ENCODE measurements at regions not wholly inside any gene's neighbourhood (a gene's known extent, or its start where the extent isn't known, plus 50 kb on each side); places are given as distances from the start of the nearest gene placed in this dataset.

GRCh38 chr22:27616033-27616432 is 185.5 kb downstream of the MN1 start:
- WGBS, 2 donors (ENCODE audit: extremely low coverage in 2 of 2, insufficient read length in 2 of 2, insufficient replicate concordance in 1 of 2), result no CpG with 5 or more reads among the region's 3 CpGs
- Histone ChIP-seq H2BK12ac (ENCODE audit: low read length) (no peak overlapping the region), H3K79me1 (ENCODE audit: low read depth, low read length) (no peaks in the 10 kb centered on the region), H3K9me3 (replicated peaks in 1 of 2; ENCODE audit: control insufficient read depth in 2 of 2, insufficient read depth in 1 of 2, low read depth in 1 of 2, low read length in 2 of 2) (peaks cover 5 to 8% of the 10 kb centered on the region in 2 donors), H3K27me3 (ENCODE audit: control insufficient read depth in 3 of 3, insufficient read depth in 3 of 3, low read depth in 1 of 3, low read length in 3 of 3) (peaks cover 0 to 3% (median 0%) of the 10 kb centered on the region in 3 experiments), H4K8ac (ENCODE audit: low read depth, low read length) (no peak overlapping the region), H3K4me1 (ENCODE audit: control insufficient read depth in 2 of 2, insufficient read depth in 1 of 2, low read depth in 1 of 2, low read length in 2 of 2) (peaks cover 19% of the 10 kb centered on the region in 2 donors), H2BK15ac (ENCODE audit: low read length) (no peak overlapping the region), H3K23ac (ENCODE audit: low read depth, low read length, poor library complexity) (no peak overlapping the region), H2AFZ (ENCODE audit: low read length) (no peak overlapping the region), H2BK5ac (ENCODE audit: low read length) (no peak overlapping the region), H3K9ac (ENCODE audit: low read depth, low read length, poor library complexity) (no peak overlapping the region), H3K4ac (ENCODE audit: low read length) (no peak overlapping the region), H4K91ac (ENCODE audit: low read depth, low read length, poor library complexity) (no peak overlapping the region), H3K18ac (ENCODE audit: low read length) (no peak overlapping the region), H3K27ac (replicated peaks; ENCODE audit: low read length) (no peak overlapping the region), H3K4me2 (ENCODE audit: insufficient read depth, low read length, poor library complexity, severe bottlenecking) (no peak overlapping the region), H3K36me3 (replicated peaks in 1 of 2; ENCODE audit: control insufficient read depth in 2 of 2, insufficient read depth in 2 of 2, low read length in 2 of 2) (no peaks in the 10 kb centered on the region), H3K14ac (ENCODE audit: low read length) (no peak overlapping the region), H2AK5ac (ENCODE audit: low read depth, low read length) (no peak overlapping the region), H3K4me3 (ENCODE audit: low read length in 2 of 2) (no peak overlapping the region), H2BK120ac (ENCODE audit: low read depth, low read length) (no peak overlapping the region)
- no peak for DNase-seq (ENCODE audit: low spot score)

DNA sequence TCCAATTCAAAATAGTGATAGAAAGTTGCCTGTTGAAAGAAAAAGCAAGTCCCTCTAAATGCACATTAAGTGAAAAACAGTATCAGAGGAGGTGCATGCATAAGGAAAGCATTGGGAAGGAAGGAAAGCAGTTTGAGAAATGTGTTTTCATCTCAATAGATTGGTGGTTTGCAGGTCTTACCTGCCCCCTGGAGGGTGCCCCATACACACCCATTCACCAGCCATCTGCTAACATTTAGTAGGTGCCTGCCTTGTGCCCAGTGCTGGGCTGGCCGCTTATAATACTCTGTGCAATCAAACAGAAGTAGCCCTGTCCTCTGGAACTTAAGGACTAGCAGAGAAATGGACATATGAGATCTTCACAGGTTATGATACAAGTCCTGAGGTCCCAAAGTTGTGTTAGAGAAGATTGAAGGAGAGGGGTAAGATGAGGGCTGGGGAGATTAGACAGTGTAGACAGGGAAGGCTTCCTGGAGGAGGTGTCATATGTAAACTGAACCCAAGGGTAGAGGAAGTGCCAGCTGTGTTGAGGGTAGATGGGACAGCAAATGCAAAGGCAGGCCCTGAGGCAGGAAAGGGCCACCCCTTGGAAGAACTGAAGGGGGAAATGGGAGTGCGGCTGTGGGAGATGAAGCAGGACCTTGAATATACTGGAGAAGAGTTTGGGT is 184.2 kb downstream of the MN1 start:
- DNase-seq (ENCODE audit: low spot score), result no peak
- WGBS, 2 donors (ENCODE audit: extremely low coverage in 2 of 2, insufficient read length in 2 of 2, insufficient replicate concordance in 1 of 2), result no CpG with 5 or more reads among the region's 2 CpGs
- Histone ChIP-seq H3K36me3 (replicated peaks in 1 of 2; ENCODE audit: control insufficient read depth in 2 of 2, insufficient read depth in 2 of 2, low read length in 2 of 2) (no peaks in the 10 kb centered on the region), H3K4ac (ENCODE audit: low read length) (no peak overlapping the region), H4K91ac (ENCODE audit: low read depth, low read length, poor library complexity) (no peak overlapping the region), H3K27me3 (ENCODE audit: control insufficient read depth in 3 of 3, insufficient read depth in 3 of 3, low read depth in 1 of 3, low read length in 3 of 3) (peaks cover 0 to 3% (median 0%) of the 10 kb centered on the region in 3 experiments), H3K79me1 (ENCODE audit: low read depth, low read length) (no peaks in the 10 kb centered on the region), H2BK12ac (ENCODE audit: low read length) (no peak overlapping the region), H2BK120ac (ENCODE audit: low read depth, low read length) (no peak overlapping the region), H2AK5ac (ENCODE audit: low read depth, low read length) (no peak overlapping the region), H3K18ac (ENCODE audit: low read length) (no peak overlapping the region), H3K9me3 (replicated peaks in 1 of 2; ENCODE audit: control insufficient read depth in 2 of 2, insufficient read depth in 1 of 2, low read depth in 1 of 2, low read length in 2 of 2) (peaks cover 5 to 8% of the 10 kb centered on the region in 2 donors), H4K8ac (ENCODE audit: low read depth, low read length) (no peak overlapping the region), H3K4me2 (ENCODE audit: insufficient read depth, low read length, poor library complexity, severe bottlenecking) (no peak overlapping the region), H3K4me3 (ENCODE audit: low read length in 2 of 2) (no peak overlapping the region), H2BK15ac (ENCODE audit: low read length) (no peak overlapping the region), H3K14ac (ENCODE audit: low read length) (peak overlapping the region; percentile 9), H3K23ac (ENCODE audit: low read depth, low read length, poor library complexity) (no peak overlapping the region), H2BK5ac (ENCODE audit: low read length) (no peak overlapping the region), H3K9ac (ENCODE audit: low read depth, low read length, poor library complexity) (no peak overlapping the region), H3K4me1 (ENCODE audit: control insufficient read depth in 2 of 2, insufficient read depth in 1 of 2, low read depth in 1 of 2, low read length in 2 of 2) (peaks cover 8 to 10% of the 10 kb centered on the region in 2 donors), H3K27ac (replicated peaks; ENCODE audit: low read length) (no peak overlapping the region), H2AFZ (ENCODE audit: low read length) (no peak overlapping the region)

GRCh38 chr22:27620367-27621154 is 181.0 kb downstream of the MN1 start:
- H3K14ac ChIP-seq (ENCODE audit: low read length), result no peak overlapping the region
- H3K27ac ChIP-seq (replicated peaks; ENCODE audit: low read length), result no peak overlapping the region
- no peaks in the 10 kb centered on the region for H3K27me3 ChIP-seq (ENCODE audit: control insufficient read depth in 3 of 3, insufficient read depth in 3 of 3, low read depth in 1 of 3, low read length in 3 of 3)
- no peak overlapping the region for H3K4me3 ChIP-seq (ENCODE audit: low read length in 2 of 2)
- no peak overlapping the region for H2BK120ac ChIP-seq (ENCODE audit: low read depth, low read length)
- H3K79me1 ChIP-seq (ENCODE audit: low read depth, low read length), result no peaks in the 10 kb centered on the region
- WGBS, 2 donors (ENCODE audit: extremely low coverage in 2 of 2, insufficient read length in 2 of 2, insufficient replicate concordance in 1 of 2), result no CpG with 5 or more reads among the region's 15 CpGs
- H3K9me3 ChIP-seq (replicated peaks in 1 of 2; ENCODE audit: control insufficient read depth in 2 of 2, insufficient read depth in 1 of 2, low read depth in 1 of 2, low read length in 2 of 2), result peaks cover 2 to 8% of the 10 kb centered on the region in 2 donors
- no peaks in the 10 kb centered on the region for H3K36me3 ChIP-seq (replicated peaks in 1 of 2; ENCODE audit: control insufficient read depth in 2 of 2, insufficient read depth in 2 of 2, low read length in 2 of 2)
- H2AFZ ChIP-seq (ENCODE audit: low read length), result no peak overlapping the region
- peak overlapping the region; percentile 61 for H3K18ac ChIP-seq (ENCODE audit: low read length)
- H4K91ac ChIP-seq (ENCODE audit: low read depth, low read length, poor library complexity), result no peak overlapping the region
- no peak for DNase-seq (ENCODE audit: low spot score)
- H2BK5ac ChIP-seq (ENCODE audit: low read length), result no peak overlapping the region
- H3K9ac ChIP-seq (ENCODE audit: low read depth, low read length, poor library complexity), result no peak overlapping the region
- H2AK5ac ChIP-seq (ENCODE audit: low read depth, low read length), result peak overlapping the region; percentile 58
- no peak overlapping the region for H3K4ac ChIP-seq (ENCODE audit: low read length)
- H2BK15ac ChIP-seq (ENCODE audit: low read length), result no peak overlapping the region
- H3K4me2 ChIP-seq (ENCODE audit: insufficient read depth, low read length, poor library complexity, severe bottlenecking), result no peak overlapping the region
- H2BK12ac ChIP-seq (ENCODE audit: low read length), result no peak overlapping the region
- peaks cover 4 to 6% of the 10 kb centered on the region in 2 donors for H3K4me1 ChIP-seq (ENCODE audit: control insufficient read depth in 2 of 2, insufficient read depth in 1 of 2, low read depth in 1 of 2, low read length in 2 of 2)
- H4K8ac ChIP-seq (ENCODE audit: low read depth, low read length), result no peak overlapping the region
- peak overlapping the region; percentile 20 for H3K23ac ChIP-seq (ENCODE audit: low read depth, low read length, poor library complexity)

DNA sequence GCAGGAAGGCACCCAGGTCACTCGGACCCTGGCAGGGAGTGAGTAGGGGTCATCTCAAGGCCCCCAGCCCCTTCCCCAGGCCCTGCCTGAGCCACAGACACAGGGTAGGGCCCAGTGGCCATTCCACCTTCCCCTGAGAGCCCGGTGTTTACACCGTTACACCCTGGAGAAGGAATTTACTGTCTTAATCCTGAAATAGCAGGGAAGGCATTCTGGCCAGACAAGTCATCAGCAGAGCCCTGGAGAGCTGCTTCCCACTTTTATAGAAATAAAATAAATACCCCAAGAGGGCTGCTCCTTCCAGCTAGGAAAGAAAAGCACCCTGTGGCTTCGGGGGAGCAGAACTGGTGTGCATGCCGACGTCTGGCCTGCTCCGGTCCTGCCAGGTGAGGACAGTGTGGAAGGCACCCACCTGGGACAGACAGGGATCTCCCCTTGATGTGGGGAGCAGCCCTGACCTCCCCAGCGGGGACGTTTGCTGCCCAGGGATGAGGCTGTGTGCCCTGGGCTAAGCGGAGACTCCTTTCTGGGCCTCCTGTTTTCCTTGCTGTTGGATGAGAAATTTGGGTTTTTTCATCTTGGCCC is 180.0 kb downstream of the MN1 start:
- Histone ChIP-seq H3K18ac (ENCODE audit: low read length) (peak overlapping the region; percentile 91), H3K4me1 (ENCODE audit: control insufficient read depth in 2 of 2, insufficient read depth in 1 of 2, low read depth in 1 of 2, low read length in 2 of 2) (peaks cover under 1 to 2% of the 10 kb centered on the region in 2 donors), H2BK120ac (ENCODE audit: low read depth, low read length) (no peak overlapping the region), H3K14ac (ENCODE audit: low read length) (no peak overlapping the region), H4K8ac (ENCODE audit: low read depth, low read length) (no peak overlapping the region), H2BK15ac (ENCODE audit: low read length) (peak overlapping the region; percentile 41), H2BK5ac (ENCODE audit: low read length) (no peak overlapping the region), H2BK12ac (ENCODE audit: low read length) (peak overlapping the region; percentile 34), H3K36me3 (replicated peaks in 1 of 2; ENCODE audit: control insufficient read depth in 2 of 2, insufficient read depth in 2 of 2, low read length in 2 of 2) (no peaks in the 10 kb centered on the region), H3K27ac (replicated peaks; ENCODE audit: low read length) (no peak overlapping the region), H3K9me3 (replicated peaks in 1 of 2; ENCODE audit: control insufficient read depth in 2 of 2, insufficient read depth in 1 of 2, low read depth in 1 of 2, low read length in 2 of 2) (peaks cover 2 to 8% of the 10 kb centered on the region in 2 donors), H3K4me3 (ENCODE audit: low read length in 2 of 2) (no peak overlapping the region), H3K4ac (ENCODE audit: low read length) (peak overlapping the region; percentile 84), H3K79me1 (ENCODE audit: low read depth, low read length) (no peaks in the 10 kb centered on the region), H3K27me3 (ENCODE audit: control insufficient read depth in 3 of 3, insufficient read depth in 3 of 3, low read depth in 1 of 3, low read length in 3 of 3) (no peaks in the 10 kb centered on the region), H4K91ac (ENCODE audit: low read depth, low read length, poor library complexity) (no peak overlapping the region), H3K9ac (ENCODE audit: low read depth, low read length, poor library complexity) (no peak overlapping the region), H2AFZ (ENCODE audit: low read length) (peak overlapping the region; percentile 53), H3K4me2 (ENCODE audit: insufficient read depth, low read length, poor library complexity, severe bottlenecking) (no peak overlapping the region), H2AK5ac (ENCODE audit: low read depth, low read length) (peak overlapping the region; percentile 64), H3K23ac (ENCODE audit: low read depth, low read length, poor library complexity) (no peak overlapping the region)
- no peak for DNase-seq (ENCODE audit: low spot score)
- WGBS, 2 donors (ENCODE audit: extremely low coverage in 2 of 2, insufficient read length in 2 of 2, insufficient replicate concordance in 1 of 2), result no CpG with 5 or more reads among the region's 10 CpGs

Data from neuronal stem cell (in vitro differentiated cells).